Right ventricle myocardium superior (tissue), 1 donor: ENCODE measurements at regions not wholly inside any gene's neighbourhood (a gene's known extent, or its start where the extent isn't known, plus 50 kb on each side); places are given as distances from the start of the nearest gene placed in this dataset.
A peak's percentile ranks its signal among the peaks of the same experiment; 100 is the strongest.

Experiments used
- ATAC-seq: fragments of 200-7000 bp; cut with Tn5 transposase; one replicate; pipeline ENCODE4 v1.9.1; 2020; ENCODE audit warnings: mild to moderate bottlenecking; ENCODE audit not compliant: poor library complexity
- DNase-seq: peaks from one replicate; pipeline ENCODE4 v3.0.0-alpha.2; 2020
- intact Hi-C: fragments of 100-400 bp; cut with DNase I; formaldehyde crosslinking; loops from one replicate; pipeline ENCODE4 v1.11.2; 2022
- donor health status: DM: no; HTN: yes; CAD: no; lungs with severe emphysema.

DNA sequence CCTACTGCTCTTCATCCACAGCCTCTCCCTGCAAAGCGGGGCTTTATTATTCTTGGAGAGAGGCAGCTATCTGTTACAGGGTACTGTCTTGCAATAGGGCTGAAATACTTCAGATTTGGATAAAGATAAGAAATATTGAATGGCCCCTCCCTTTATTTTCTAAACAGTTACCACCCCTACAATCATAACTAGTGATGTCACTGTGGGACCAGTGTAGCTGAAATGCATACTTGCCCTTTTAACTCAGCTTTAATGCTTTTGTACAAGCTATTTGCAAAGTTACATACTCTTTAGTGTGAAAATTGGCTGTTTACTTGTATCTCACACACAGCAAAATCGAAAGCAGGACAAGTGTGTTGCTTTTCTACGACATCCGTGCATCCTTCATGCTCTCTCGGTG is 261.7 kb upstream of the GATB start:
- ATAC-seq: no peak
- intact Hi-C loops: no loop called here
- no peak for DNase-seq

DNA sequence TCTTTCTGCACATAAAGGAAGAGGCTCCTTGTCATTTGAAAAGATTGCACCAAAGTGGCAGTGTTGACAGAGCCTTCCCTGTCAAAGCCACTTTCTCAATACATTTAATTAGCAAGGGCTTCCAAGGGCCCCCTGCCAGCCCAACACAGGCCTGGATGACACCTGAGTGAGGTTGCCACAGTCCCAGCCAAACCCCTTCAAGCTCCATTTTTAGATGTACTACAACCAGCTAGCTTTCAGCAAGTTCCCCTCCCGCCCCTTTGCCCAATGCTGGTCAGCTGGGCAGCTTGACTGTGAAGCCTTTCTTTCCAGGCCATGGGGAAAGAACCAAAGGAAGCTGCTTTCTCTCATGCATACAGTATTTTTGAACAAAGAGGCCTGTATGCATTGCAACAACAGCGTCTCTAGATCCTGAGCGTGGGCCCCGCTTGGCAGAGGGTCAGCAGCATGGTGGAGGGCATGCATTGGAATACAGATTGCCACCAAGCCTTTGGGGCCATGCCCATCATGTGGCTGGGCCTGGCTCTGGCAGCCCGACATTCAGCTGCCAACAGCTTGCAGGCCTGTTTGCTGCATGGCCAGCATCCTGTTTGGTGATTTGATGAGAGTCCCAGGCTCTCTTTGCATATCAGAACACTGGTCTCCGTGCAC is 261.1 kb upstream of the GATB start:
- DNase-seq: peak; percentile 82
- intact Hi-C loops: no loop called here
- peak; percentile 95 for ATAC-seq

DNA sequence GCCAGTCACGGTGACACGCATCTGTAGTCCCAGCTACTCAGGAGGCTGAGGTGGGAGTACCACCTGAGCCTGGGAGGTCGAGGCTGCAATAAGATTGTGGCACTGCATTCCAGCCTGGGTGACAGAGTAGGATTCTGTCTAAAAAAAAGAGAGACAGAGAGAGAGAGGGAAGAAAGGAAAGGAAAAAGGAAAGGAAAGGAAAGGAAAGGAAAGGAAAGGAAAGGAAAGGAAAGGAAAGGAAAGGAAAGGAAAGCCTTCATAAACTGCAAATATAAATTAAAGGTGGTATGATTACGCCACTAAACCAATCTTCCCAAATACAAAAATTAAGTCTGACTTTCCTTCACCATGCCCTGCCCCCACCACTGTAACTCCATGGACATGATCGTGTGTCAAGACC is 259.3 kb upstream of the GATB start:
- intact Hi-C loops: no loop called here
- DNase-seq: no peak
- no peak for ATAC-seq

DNA sequence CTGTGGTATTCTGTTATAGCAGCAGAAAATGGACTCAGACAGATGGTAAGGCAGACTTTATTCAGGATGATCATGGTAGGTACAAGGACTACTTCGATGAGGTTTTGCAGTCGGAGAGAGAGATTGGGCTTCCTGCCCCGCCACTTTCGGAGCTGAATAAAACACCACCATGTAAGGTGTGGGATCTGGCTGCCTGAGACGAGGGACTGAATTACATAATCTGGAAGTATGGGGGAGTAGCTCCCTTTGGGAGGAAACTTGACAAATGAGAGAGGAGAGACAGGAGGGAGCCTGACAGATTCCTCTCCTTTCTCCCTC is 255.5 kb upstream of the GATB start:
- DNase-seq (no peak), ATAC-seq (no peak)
- intact Hi-C loops: no loop called here

DNA sequence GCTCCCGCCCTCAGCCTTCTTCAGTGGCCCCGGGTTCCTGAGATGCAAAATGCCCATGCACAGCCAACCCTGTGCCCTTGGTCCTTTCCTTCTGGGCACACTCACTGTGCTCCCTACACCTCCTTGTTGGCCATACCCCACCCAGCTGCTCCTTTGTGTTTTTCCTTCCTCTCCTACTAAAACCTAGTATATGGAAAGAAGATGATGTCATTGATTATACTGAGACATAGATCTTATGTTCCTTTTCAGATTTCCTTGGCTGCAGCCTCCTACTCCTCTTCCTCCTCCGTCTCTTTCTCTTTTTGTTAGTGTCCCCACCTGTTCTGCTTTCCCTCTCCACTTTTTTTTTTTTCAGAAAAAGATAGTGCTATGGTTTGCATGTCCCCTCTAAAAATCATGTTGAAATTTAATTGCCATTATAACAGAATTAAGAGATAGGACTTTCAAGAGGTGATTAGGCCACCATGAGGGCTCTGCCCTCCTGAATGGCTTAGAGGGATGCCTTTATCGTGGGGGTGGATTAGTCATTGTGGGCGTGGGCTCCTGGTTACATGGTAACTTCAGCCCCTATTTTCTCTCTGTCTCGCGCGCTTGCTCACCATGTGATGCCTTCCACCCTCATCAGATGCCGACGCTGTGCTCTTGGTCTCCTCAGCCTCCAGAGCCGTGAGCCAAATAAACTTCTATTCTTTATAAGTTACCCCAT is 254.9 kb upstream of the GATB start:
- ATAC-seq (no peak), DNase-seq (no peak)
- intact Hi-C loops: no loop called here

DNA sequence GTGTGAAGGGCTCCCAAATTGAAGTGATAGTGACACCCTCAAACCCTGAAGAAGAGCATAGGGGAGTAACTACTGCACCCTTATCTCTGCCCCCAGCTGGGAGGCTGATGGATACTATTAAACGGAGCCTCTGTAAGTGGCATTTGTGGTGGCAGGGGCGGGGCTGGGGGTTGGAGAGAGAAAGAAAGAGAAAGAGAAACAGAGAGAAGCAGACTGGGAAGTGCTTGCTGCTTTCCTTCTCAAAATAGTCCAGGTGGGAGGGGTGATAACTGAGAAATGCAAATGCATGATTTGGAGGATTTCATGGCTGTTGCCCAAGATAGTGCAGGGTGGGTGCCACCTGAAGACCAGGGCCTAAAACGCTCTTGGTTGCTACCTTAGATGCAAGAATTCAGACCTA is 253.5 kb upstream of the GATB start:
- intact Hi-C loops: no loop called here
- DNase-seq: no peak
- no peak for ATAC-seq

DNA sequence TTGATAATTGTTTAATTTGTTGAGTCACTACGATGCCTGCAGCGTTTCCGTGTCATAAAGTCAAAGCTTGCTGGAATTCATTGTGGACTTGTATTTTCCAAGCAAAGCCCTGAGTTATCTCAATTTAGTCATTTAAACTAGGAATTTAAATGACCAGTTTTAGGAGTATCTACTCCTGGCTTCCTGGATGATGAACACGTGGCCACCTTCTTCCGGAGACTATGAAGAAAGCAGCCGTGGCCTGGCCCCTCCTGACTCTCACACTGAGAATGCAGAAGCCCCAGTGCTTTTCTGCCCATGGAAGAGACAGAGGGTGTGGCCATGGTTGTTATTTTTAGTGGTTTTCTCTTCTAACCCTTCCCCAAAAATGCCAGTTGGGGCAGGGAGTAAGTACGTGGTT is 250.7 kb upstream of the GATB start:
- intact Hi-C loops: no loop called here
- ATAC-seq (no peak), DNase-seq (no peak)

DNA sequence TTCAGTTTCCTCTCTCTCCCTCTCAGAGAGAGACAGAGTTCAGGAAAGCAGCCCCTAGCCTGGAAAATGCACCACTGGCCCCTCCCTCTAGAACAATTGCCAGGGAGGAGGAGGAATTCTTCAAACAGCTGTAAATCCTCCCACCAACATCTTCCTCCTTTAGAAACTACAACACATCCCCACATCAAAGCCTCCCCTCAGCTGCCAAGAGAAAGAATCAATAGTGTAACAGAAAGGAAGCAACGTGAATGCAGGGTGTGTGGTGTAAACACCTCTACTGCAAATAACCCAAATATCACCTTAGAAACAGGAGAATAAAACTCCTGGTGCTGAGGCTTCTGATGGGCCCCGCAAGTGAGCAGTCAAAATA is 249.9 kb upstream of the GATB start:
- intact Hi-C loops: no loop called here
- ATAC-seq (no peak), DNase-seq (no peak)

DNA sequence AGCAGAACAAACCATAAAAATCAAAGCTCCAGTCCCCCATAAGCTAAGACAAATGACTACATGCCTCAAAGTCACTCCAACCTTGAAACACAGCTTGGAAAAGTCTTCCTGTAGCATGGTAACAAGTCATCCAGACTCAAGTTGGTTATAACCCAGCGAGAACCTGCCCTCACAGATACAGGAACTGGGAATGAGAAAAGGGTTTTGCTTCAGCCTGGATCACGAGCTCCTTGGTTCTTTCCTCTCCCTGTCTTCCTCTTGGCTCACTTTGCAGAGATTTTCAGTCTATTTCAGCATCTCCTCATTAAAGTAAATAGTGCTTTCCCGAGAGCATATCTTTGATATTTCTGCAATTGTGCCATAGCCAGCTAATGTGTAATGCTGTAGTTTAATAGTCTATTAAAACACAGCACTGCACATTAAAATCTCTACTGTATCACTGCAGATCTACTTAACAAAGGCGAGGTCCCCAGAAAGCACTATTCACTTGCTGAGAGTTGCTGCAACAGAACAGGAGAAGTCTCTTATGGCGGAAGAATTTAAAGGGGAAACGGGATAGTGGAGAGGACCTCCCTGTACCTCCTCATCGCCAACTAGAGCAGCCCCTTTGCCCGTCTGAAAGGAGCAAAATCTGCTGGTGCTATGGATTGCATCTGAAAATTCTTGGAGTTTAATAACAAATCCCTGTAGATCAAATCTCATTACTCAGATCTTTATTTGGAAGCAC is 249.3 kb upstream of the GATB start:
- DNase-seq (no peak), ATAC-seq (no peak)
- intact Hi-C loops: no loop called here

DNA sequence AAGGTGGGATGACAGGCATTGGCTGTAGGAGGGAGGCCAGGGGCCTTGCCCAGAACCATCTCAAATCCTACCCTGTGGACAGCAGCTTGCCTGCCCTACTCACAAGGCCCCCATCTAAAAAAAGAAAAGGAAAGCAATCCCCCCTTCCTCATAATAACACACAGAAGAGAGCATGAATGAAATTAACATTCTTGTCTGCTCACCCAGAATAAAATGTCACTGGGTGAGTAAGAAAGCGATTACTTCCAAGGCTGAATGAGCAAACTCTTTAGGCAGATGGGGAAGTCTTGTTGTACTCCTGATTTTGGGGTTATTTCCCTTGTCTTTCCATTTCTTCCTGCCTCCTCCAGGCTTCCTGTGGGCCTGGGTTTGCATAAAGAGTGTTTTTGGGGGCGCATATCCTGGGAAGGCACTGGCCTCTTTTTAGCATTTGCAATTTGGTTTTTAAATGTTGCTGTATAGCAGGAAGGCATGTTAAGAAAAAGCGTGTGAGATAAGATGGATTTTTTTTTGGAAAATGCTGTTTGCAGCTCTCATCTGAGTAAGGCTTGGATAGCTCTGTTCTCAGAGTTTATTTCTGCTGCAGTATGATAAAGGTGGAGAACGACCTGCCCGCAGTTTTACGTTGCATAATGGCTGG is 248.3 kb upstream of the GATB start:
- no peak for ATAC-seq
- no peak for DNase-seq
- intact Hi-C loops: no loop called here

DNA sequence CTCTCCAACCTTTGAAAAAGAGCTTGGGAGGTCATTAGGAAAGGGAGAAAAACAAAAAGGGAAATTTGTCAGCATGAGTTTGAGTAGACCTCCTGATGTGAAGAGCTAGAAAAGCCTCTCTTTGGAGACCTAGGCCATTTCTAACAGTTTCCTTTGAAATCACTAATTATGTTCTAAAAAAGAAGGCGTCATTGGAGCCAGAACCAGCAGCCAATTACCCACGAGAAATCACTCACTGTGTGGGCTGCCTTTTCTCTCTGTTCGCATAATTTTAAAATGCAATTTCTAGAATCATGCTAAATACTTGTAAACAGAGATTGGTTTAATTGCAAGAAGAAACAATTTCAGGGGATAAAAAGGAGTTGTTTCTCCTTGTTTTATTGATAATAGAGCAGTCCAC is 246.3 kb upstream of the GATB start:
- intact Hi-C loops: no loop called here
- DNase-seq (no peak), ATAC-seq (no peak)

DNA sequence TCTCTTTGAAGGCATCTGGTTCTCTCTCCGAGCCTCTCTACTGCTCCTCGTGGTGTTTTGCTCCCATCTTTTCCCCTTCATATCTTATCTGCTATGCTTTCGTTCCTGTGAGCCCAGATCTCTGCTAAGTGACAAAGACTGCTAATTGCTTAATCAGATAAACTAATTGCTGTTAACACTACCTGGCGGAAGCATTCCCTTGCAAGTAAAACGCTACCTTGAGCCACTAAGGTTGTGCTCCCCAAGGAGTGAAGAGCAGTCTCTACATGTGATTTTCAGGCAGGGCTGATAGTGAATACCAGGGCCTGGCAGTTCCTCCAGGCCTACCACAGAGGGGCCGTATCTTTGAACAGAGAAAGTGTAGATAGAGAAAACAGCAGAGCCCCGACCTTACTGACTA is 244.0 kb upstream of the GATB start:
- intact Hi-C loops: no loop called here

DNA sequence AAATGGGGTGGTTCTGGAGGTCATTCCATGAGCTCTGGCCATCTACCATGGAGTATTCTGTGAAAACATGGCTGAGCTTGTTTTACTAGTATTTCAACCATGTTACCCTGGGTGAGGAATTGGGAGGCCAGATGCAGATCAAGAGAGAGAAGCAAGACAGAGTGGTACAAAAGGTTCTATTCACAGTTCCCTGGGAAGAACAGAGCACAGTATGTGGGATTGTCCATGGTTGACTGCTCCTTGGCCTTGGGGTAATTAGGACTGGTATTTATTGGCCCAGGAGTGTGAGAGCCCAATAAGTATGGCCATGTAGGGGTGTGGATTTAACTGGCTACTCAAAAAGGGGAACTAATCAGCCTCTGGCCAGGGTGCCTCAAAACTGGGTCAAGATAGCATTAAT is 239.7 kb upstream of the GATB start:
- DNase-seq (no peak), ATAC-seq (no peak)
- intact Hi-C loops: no loop called here

More for the DNA sequence above, 244.0 kb upstream of the GATB start:
- DNase-seq (no peak), ATAC-seq (no peak)

DNA sequence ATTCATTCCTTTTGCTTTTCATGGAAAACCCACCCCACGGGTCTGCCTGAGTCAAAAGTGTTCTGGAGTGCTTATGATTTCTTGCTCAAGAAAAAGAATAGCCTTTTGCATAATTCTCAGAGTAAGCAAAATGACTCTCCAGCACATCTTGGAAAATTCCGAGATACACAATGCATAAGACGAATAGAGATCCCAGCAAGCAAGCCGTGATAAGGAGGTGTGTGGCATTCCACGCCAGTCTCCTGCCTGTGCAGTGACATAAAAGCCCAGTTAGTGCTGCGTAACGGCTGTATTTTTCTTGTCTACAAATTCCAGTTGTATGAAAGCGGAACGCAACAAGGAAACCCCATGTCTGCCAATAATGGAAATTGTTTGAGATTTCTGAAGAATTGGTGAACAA is 237.9 kb upstream of the GATB start:
- intact Hi-C loops: no loop called here
- ATAC-seq (peak; percentile 64), DNase-seq (no peak)

DNA sequence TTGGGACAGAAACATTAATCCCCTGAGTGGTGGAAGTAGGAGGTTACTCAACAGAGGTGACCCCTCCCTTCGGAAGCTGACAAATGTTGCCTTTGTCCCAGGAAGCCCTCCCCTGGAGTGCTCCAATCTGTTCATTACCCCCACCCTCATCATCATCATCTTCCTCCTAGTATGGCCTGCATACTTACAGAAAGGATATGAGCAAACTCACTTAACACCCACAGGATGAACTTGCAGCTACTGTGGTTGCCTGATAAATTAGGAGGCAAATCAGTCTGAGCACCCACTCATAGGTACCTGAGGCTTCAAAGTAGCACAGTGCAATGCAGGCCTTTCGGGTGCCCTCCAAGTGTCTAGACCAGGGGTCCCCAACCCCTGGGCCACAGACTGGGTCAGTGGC is 236.7 kb upstream of the GATB start:
- ATAC-seq: no peak
- DNase-seq: no peak
- intact Hi-C loops: no loop called here

DNA sequence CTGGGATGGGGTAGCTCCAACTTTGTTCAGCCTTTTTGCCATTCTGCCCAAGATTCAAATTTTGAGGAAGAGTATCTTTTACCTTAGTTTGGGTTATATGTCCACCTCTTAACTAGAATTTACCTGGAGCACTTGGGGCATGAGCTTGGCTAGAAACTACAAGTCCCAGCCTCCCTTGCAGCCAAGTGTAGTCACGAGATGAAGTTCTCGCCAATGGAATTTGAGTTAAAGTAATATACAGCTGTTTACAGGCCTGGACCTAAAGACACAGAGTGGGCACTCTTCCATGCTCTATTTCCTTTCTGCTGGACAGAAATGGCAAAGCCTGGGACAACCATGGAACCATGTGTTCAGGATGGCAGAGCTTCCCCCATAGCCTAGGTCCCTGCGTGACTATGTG is 233.6 kb upstream of the GATB start:
- DNase-seq (no peak), ATAC-seq (no peak)
- intact Hi-C loops: no loop called here

DNA sequence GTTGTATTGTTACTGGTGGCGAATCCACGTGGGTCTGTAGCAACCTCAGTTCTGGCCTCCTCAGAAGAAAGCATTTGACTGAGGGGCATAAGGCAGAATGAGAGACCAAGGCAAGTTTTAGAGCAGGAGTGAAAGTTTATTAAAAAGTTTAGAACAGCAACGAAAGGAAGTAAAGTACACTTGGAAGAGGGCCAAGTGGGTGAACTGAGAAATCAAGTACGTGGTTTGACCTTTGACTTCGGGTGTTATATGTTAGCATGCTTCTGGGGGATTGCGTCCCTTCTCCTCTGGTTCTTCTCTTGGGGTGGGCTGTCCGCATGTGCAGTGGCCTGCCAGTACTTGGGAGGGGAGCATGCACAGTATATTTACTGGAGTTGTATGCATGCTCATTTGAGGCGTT is 232.7 kb upstream of the GATB start:
- intact Hi-C loops: no loop called here
- DNase-seq (no peak), ATAC-seq (no peak)

DNA sequence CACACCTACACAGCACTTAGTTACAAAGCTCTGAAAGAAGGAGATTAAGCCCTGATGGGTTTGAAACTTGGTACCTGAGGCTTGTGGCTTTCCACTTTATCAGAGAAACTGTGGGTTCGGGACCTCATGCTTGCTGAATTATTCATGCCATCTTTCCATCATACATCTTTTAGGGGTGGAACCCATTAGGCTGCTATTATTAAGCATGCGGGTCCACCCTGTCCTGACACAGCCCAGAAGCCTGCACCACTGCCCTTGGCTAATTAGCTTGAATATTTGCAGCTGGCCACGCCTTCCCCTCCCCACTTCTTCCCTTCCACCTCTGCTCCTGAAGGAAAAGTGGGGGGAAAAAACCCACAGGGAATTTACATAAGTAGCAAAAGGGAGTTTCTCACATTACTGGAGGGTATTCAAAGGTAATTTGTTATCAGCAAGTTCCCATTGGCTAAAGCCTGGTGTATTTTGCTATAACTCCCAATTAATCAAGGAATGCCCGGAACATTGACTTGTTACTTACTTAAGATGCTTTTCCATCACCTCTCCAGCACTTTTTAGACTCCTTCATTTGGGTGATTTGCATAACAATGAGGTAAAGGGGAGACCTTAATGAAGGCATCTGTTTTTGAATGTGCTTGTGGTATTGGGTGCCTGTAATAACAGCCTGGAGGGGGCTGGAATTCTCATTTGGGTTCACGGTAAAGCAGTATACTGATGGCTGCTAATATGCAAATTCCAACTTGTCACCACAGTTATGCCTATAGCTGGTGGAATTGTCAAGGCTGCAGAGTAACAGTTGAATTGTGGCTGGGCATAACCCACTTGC is 231.7 kb upstream of the GATB start:
- ATAC-seq (no peak), DNase-seq (no peak)
- intact Hi-C loops: no loop called here

DNA sequence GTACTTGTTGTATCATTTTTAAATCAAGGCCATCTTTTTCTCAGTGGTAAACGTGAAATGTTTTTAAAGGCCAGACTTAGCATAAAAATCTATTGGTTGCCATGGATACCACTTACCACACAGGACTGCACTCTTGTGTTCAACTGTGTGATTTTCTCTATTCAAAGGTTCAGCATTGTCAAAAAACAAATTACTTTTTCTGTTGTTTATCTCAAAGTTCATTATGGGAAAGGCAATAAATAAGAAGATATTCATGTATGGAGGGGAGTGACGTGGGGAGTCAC is 231.0 kb upstream of the GATB start:
- DNase-seq: no peak
- ATAC-seq: no peak
- intact Hi-C loops: no loop called here
